Activated CD8-positive, alpha-beta T cell treated with anti-CD3 and anti-CD28 coated beads for 36 hours (primary cell): ENCODE measurements at regions not wholly inside any gene's neighbourhood (a gene's known extent, or its start where the extent isn't known, plus 50 kb on each side); places are given as distances from the start of the nearest gene placed in this dataset.

Experiments
- ATAC-seq: fragments of 200-7000 bp; cut with Tn5 transposase; one replicate; pipeline ENCODE4 v1.10.0; 2021; ENCODE audit warnings: mild to moderate bottlenecking, moderate library complexity
- CTCF ChIA-PET: fragments of 350-600 bp; sonication (Branson Sonifier 250); formaldehyde crosslinking; loops from one replicate; lab custom pipeline; 2021; ENCODE audit warnings: antibody characterized with exemption; lab: Charles Lee
- POLR2A ChIA-PET: fragments of 350-600 bp; sonication (Branson Sonifier 250); formaldehyde crosslinking; loops from one replicate; lab custom pipeline; 2021; ENCODE audit warnings: antibody characterized with exemption; lab: Charles Lee
- DNase-seq: peaks from one replicate; pipeline ENCODE4 v3.0.0-alpha.2; 2020
- H3K27ac Mint-ChIP-seq: one replicate; pipeline ENCODE4 v1.8.0; 2021; ENCODE audit warnings: mild to moderate bottlenecking, mixed read lengths
- H3K27me3 Mint-ChIP-seq: one replicate; pipeline ENCODE4 v1.8.0; 2021; ENCODE audit warnings: mixed read lengths
- H3K36me3 Mint-ChIP-seq: one replicate; pipeline ENCODE4 v1.8.0; 2021; ENCODE audit warnings: low read depth, mixed read lengths
- H3K4me1 Mint-ChIP-seq: one replicate; pipeline ENCODE4 v1.8.0; 2021; ENCODE audit warnings: low read depth, mixed read lengths
- H3K4me3 Mint-ChIP-seq: one replicate; pipeline ENCODE4 v1.8.0; 2021; ENCODE audit warnings: mild to moderate bottlenecking, moderate library complexity, mixed read lengths
- H3K9me3 Mint-ChIP-seq: one replicate; pipeline ENCODE4 v1.8.0; 2021; ENCODE audit warnings: mixed read lengths
- intact Hi-C: fragments of 100-400 bp; cut with micrococcal nuclease; formaldehyde crosslinking; loops from one replicate; pipeline ENCODE4 v1.10.0; 2022
- TF ChIP-seq, protein P1 (sequence below): fragments of 200-600 bp; IDR thresholded peaks from one replicate; pipeline ENCODE4 v1.8.0; 2022; ENCODE audit warnings: antibody characterized with exemption, mild to moderate bottlenecking

DNA sequence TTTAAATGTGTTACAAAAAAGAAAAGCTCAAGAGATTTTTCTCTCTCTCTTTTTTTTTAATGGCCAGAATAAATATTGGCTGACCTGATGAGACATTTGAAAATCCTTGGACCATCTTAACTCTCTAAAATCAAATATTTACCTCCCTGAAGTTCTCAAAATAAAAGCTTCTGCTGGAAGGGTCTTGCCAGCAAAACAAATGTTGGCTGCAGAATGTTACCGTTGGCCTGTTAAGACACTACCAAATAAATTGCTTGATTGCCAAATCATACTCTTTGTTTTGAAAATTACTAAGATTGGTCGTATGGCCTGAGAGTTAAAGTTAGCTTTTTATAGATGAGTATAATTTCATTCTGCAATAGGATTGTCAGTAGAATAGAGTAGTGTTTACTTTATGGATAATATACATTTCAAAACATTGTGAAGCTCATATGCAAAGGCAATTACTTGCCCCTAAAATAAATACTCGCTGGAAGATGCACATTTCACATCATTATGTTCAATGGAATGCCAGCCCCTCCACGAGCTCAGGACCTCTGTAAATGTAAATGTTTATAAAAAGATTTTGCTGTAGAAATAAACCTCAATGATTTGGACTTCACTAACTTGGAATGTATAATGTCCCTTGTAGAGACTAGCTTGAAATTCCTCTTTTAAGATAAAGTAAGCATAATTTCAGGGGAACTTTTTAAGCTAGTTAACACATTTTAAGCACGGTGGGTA lies 193.4 kb downstream of the SOX11 start:
- H3K27ac Mint-ChIP-seq = no peak overlapping the region
- H3K9me3 Mint-ChIP-seq = peaks cover 4% of the 10 kb centered on the region
- H3K4me1 Mint-ChIP-seq = no peaks in the 10 kb centered on the region
- TF ChIP-seq, protein P1, sequence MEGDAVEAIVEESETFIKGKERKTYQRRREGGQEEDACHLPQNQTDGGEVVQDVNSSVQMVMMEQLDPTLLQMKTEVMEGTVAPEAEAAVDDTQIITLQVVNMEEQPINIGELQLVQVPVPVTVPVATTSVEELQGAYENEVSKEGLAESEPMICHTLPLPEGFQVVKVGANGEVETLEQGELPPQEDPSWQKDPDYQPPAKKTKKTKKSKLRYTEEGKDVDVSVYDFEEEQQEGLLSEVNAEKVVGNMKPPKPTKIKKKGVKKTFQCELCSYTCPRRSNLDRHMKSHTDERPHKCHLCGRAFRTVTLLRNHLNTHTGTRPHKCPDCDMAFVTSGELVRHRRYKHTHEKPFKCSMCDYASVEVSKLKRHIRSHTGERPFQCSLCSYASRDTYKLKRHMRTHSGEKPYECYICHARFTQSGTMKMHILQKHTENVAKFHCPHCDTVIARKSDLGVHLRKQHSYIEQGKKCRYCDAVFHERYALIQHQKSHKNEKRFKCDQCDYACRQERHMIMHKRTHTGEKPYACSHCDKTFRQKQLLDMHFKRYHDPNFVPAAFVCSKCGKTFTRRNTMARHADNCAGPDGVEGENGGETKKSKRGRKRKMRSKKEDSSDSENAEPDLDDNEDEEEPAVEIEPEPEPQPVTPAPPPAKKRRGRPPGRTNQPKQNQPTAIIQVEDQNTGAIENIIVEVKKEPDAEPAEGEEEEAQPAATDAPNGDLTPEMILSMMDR = no peak
- H3K4me3 Mint-ChIP-seq = no peak overlapping the region
- CTCF ChIA-PET = no interaction called here
- no peaks in the 10 kb centered on the region for H3K36me3 Mint-ChIP-seq
- no peak for DNase-seq
- no peaks in the 10 kb centered on the region for H3K27me3 Mint-ChIP-seq
- intact Hi-C loops = no loop called here
- no peak for ATAC-seq
- POLR2A ChIA-PET = no interaction called here

DNA sequence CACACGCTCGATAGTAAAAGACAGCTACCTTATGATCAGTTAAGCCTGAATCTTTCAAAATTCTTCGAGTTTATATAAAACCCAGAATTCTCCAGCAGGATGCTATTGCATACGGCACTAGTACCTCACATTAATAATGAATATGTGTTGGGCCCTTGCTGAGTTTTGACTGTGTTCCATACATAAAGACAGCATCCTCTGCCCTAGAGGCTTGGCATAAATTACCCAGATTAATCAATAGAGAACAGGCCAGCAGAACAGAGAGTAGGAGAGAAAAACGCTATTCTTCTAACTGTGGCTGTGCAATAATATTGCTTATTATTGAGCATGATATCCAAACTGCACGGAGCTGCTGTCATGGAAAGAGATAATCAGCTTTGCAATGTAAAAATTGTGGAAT lies 194.3 kb downstream of the SOX11 start:
- Mint-ChIP-seq H3K27me3 (no peaks in the 10 kb centered on the region), H3K4me3 (no peak overlapping the region), H3K4me1 (no peaks in the 10 kb centered on the region), H3K36me3 (no peaks in the 10 kb centered on the region), H3K9me3 (peaks cover 6% of the 10 kb centered on the region), H3K27ac (no peak overlapping the region)
- TF ChIP-seq, protein P1 = no peak
- POLR2A ChIA-PET = no interaction called here
- CTCF ChIA-PET = no interaction called here
- no peak for ATAC-seq
- intact Hi-C loops = no loop called here
- DNase-seq = no peak

DNA sequence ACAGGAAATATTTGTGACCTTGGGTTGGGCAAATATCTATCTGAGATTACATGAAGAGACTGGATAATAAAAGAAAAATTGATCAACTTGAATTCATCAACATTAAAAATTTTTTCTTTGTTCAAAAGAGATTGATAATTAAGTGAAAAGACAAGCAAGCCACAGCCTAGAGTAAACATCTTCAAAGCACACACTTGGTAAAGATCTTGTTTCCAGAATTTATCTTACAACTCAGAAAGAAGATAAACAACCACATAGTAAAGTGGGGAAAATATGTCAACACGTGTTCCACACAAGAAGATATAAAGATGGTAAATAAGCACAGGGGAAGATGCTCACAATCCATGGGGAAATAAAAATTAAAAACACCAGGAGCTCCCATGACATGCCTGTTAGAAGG lies 195.9 kb downstream of the SOX11 start:
- Mint-ChIP-seq H3K4me3 (no peak overlapping the region), H3K36me3 (no peaks in the 10 kb centered on the region), H3K27ac (no peak overlapping the region), H3K27me3 (no peaks in the 10 kb centered on the region), H3K9me3 (peaks cover 8% of the 10 kb centered on the region), H3K4me1 (no peaks in the 10 kb centered on the region)
- ATAC-seq (no peak), DNase-seq (no peak)
- intact Hi-C loops = no loop called here
- TF ChIP-seq, protein P1 = no peak
- ChIA-PET CTCF (no interaction called here), POLR2A (no interaction called here)

DNA sequence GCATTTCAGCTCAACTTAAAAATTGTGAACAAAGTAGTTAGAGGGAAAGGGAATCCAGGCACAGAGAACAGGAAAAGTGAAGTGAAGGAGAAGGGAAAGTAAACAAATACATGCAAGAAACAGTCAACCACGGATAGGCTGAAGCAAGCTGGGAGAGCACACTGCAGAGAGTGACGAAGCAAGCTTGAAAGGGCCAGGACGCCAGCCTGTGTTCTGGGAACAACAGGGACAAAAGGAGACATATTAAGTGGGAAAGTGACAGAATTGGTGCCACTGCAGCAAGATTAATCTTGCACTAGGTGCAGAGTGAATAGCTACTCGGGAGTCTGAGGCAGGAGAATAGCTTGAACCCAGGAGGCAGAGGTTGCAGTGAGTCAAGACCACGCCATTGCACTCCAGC lies 197.3 kb downstream of the SOX11 start:
- no peaks in the 10 kb centered on the region for H3K27me3 Mint-ChIP-seq
- peaks cover 11% of the 10 kb centered on the region for H3K9me3 Mint-ChIP-seq
- ChIA-PET CTCF (no interaction called here), POLR2A (no interaction called here)
- DNase-seq (no peak), ATAC-seq (no peak)
- no peaks in the 10 kb centered on the region for H3K36me3 Mint-ChIP-seq
- H3K27ac Mint-ChIP-seq = no peak overlapping the region
- intact Hi-C loops = no loop called here
- no peak overlapping the region for H3K4me3 Mint-ChIP-seq
- TF ChIP-seq, protein P1 = no peak
- no peaks in the 10 kb centered on the region for H3K4me1 Mint-ChIP-seq

DNA sequence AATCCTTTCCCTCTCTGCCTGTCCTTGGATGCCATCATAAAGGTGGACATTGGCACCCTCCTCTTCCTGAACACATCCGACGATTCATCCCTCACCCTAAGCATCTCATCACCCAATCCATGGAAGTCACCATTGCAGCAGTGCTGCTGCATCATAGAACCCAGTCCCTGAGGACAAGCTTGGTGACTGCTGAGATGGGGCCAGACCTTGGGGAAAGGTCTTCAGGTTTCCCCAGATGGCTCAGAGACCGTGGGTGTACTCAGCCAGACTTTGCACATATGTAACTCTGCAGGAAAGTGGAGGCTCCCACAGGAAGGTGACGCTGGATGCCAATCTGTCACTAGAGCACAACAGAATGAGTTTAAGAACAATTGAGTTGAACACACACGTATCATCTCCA lies 202.2 kb downstream of the SOX11 start:
- TF ChIP-seq, protein P1 = no peak
- Mint-ChIP-seq H3K36me3 (no peaks in the 10 kb centered on the region), H3K27ac (no peak overlapping the region), H3K27me3 (no peaks in the 10 kb centered on the region), H3K4me3 (no peak overlapping the region), H3K9me3 (peaks cover 8% of the 10 kb centered on the region), H3K4me1 (no peaks in the 10 kb centered on the region)
- DNase-seq = no peak
- ATAC-seq = no peak
- POLR2A ChIA-PET = interaction anchor here (0.5 kb wide), 1 partner anchor 28 kb away, joined by 4 read pairs; no protein-coding TSS in a partner anchor
- intact Hi-C loops = no loop called here
- CTCF ChIA-PET = no interaction called here
